ENCODE measurements at regions not wholly inside any gene's neighbourhood (a gene's known extent, or its start where the extent isn't known, plus 50 kb on each side); places are given as distances from the start of the nearest gene placed in this dataset.

- TF ChIP-seq, protein P1, sequence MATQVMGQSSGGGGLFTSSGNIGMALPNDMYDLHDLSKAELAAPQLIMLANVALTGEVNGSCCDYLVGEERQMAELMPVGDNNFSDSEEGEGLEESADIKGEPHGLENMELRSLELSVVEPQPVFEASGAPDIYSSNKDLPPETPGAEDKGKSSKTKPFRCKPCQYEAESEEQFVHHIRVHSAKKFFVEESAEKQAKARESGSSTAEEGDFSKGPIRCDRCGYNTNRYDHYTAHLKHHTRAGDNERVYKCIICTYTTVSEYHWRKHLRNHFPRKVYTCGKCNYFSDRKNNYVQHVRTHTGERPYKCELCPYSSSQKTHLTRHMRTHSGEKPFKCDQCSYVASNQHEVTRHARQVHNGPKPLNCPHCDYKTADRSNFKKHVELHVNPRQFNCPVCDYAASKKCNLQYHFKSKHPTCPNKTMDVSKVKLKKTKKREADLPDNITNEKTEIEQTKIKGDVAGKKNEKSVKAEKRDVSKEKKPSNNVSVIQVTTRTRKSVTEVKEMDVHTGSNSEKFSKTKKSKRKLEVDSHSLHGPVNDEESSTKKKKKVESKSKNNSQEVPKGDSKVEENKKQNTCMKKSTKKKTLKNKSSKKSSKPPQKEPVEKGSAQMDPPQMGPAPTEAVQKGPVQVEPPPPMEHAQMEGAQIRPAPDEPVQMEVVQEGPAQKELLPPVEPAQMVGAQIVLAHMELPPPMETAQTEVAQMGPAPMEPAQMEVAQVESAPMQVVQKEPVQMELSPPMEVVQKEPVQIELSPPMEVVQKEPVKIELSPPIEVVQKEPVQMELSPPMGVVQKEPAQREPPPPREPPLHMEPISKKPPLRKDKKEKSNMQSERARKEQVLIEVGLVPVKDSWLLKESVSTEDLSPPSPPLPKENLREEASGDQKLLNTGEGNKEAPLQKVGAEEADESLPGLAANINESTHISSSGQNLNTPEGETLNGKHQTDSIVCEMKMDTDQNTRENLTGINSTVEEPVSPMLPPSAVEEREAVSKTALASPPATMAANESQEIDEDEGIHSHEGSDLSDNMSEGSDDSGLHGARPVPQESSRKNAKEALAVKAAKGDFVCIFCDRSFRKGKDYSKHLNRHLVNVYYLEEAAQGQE (IDR thresholded peaks at IDR 0.05; ENCODE audit: unreplicated experiment), result no peak
Measured at GRCh38 chrX:5771441-5771840, 457.2 kb downstream of the NLGN4X start (continued).

DNA sequence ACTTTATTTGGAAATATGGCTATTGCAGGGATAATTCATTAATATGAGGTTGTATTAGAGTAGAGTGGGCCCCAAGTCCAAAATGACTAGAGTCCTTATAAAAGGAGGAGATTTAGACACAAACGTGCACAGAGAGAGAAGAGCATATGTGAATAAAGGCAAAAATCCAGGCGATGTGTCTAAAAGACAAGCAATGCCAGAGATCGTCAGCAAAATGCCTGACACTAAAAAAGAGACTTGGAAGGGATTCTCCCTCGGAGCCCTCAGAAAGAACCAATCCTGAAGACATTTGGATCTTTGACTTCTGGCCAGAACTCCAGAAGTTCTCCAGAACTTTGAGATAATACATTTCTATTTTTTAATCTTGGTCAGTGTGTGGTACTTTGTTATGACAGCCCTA, 472.1 kb downstream of the NLGN4X start:
- peaks cover 4% of the 10 kb centered on the region; the same call in 1 of the 3 replicates for H3K36me3 Mint-ChIP-seq (ENCODE audit: low read depth)
- no peak overlapping the region for H3K27ac Mint-ChIP-seq
- ATAC-seq (no peak), DNase-seq (ENCODE audit: low spot score) (no peak)
- Histone ChIP-seq H3K79me2 (replicated peaks; ENCODE audit: insufficient read depth) (no peaks in the 10 kb centered on the region), H3F3A (replicated peaks; ENCODE audit: low read depth) (no peaks in the 10 kb centered on the region), H3K4me3 (no peak overlapping the region), H4K20me1 (replicated peaks; ENCODE audit: insufficient read depth) (no peaks in the 10 kb centered on the region), H3K27me3 (ENCODE audit: insufficient read depth) (no peaks in the 10 kb centered on the region), H2AFZ (no peak overlapping the region), H3K4me1 (ENCODE audit: insufficient read depth) (no peaks in the 10 kb centered on the region), H3K36me3 (ENCODE audit: insufficient read depth) (no peaks in the 10 kb centered on the region), H3K4me2 (no peak overlapping the region), H3K9me2 (ENCODE audit: insufficient read depth) (no peaks in the 10 kb centered on the region), H3K27ac (ENCODE audit: low read depth) (no peak overlapping the region)
- no peaks in the 10 kb centered on the region for H3K4me1 Mint-ChIP-seq
- peaks cover 1% of the 10 kb centered on the region for H3K27me3 Mint-ChIP-seq (ENCODE audit: insufficient read depth, low read depth, poor library complexity)
- peaks cover 5% of the 10 kb centered on the region; the same call in 2 of the 3 replicates for H3K9me3 Mint-ChIP-seq
- H3K4me3 Mint-ChIP-seq, result no peak overlapping the region
- no peak for TF ChIP-seq POLR2AphosphoS5 (IDR thresholded peaks at IDR 0.05; ENCODE audit: low read depth)
- TF ChIP-seq, protein P2, sequence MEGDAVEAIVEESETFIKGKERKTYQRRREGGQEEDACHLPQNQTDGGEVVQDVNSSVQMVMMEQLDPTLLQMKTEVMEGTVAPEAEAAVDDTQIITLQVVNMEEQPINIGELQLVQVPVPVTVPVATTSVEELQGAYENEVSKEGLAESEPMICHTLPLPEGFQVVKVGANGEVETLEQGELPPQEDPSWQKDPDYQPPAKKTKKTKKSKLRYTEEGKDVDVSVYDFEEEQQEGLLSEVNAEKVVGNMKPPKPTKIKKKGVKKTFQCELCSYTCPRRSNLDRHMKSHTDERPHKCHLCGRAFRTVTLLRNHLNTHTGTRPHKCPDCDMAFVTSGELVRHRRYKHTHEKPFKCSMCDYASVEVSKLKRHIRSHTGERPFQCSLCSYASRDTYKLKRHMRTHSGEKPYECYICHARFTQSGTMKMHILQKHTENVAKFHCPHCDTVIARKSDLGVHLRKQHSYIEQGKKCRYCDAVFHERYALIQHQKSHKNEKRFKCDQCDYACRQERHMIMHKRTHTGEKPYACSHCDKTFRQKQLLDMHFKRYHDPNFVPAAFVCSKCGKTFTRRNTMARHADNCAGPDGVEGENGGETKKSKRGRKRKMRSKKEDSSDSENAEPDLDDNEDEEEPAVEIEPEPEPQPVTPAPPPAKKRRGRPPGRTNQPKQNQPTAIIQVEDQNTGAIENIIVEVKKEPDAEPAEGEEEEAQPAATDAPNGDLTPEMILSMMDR (conservative IDR thresholded peaks at IDR 0.05; ENCODE audit: low read depth in 2 of 2), result no peak
- no peak for TF ChIP-seq STAT1 (IDR thresholded peaks at IDR 0.05; ENCODE audit: unreplicated experiment)
- no peak for TF ChIP-seq EZH2 (IDR thresholded peaks at IDR 0.05; ENCODE audit: low read depth, unreplicated experiment)
- no peak for TF ChIP-seq NANOG (IDR thresholded peaks at IDR 0.05; ENCODE audit: borderline replicate concordance)
- TF ChIP-seq ZNF331 (CRISPR knock-in tag; IDR thresholded peaks at IDR 0.05; ENCODE audit: low read depth), result no peak
- TF ChIP-seq, protein P1 (IDR thresholded peaks at IDR 0.05; ENCODE audit: unreplicated experiment), result no peak
- TF ChIP-seq, protein P3, sequence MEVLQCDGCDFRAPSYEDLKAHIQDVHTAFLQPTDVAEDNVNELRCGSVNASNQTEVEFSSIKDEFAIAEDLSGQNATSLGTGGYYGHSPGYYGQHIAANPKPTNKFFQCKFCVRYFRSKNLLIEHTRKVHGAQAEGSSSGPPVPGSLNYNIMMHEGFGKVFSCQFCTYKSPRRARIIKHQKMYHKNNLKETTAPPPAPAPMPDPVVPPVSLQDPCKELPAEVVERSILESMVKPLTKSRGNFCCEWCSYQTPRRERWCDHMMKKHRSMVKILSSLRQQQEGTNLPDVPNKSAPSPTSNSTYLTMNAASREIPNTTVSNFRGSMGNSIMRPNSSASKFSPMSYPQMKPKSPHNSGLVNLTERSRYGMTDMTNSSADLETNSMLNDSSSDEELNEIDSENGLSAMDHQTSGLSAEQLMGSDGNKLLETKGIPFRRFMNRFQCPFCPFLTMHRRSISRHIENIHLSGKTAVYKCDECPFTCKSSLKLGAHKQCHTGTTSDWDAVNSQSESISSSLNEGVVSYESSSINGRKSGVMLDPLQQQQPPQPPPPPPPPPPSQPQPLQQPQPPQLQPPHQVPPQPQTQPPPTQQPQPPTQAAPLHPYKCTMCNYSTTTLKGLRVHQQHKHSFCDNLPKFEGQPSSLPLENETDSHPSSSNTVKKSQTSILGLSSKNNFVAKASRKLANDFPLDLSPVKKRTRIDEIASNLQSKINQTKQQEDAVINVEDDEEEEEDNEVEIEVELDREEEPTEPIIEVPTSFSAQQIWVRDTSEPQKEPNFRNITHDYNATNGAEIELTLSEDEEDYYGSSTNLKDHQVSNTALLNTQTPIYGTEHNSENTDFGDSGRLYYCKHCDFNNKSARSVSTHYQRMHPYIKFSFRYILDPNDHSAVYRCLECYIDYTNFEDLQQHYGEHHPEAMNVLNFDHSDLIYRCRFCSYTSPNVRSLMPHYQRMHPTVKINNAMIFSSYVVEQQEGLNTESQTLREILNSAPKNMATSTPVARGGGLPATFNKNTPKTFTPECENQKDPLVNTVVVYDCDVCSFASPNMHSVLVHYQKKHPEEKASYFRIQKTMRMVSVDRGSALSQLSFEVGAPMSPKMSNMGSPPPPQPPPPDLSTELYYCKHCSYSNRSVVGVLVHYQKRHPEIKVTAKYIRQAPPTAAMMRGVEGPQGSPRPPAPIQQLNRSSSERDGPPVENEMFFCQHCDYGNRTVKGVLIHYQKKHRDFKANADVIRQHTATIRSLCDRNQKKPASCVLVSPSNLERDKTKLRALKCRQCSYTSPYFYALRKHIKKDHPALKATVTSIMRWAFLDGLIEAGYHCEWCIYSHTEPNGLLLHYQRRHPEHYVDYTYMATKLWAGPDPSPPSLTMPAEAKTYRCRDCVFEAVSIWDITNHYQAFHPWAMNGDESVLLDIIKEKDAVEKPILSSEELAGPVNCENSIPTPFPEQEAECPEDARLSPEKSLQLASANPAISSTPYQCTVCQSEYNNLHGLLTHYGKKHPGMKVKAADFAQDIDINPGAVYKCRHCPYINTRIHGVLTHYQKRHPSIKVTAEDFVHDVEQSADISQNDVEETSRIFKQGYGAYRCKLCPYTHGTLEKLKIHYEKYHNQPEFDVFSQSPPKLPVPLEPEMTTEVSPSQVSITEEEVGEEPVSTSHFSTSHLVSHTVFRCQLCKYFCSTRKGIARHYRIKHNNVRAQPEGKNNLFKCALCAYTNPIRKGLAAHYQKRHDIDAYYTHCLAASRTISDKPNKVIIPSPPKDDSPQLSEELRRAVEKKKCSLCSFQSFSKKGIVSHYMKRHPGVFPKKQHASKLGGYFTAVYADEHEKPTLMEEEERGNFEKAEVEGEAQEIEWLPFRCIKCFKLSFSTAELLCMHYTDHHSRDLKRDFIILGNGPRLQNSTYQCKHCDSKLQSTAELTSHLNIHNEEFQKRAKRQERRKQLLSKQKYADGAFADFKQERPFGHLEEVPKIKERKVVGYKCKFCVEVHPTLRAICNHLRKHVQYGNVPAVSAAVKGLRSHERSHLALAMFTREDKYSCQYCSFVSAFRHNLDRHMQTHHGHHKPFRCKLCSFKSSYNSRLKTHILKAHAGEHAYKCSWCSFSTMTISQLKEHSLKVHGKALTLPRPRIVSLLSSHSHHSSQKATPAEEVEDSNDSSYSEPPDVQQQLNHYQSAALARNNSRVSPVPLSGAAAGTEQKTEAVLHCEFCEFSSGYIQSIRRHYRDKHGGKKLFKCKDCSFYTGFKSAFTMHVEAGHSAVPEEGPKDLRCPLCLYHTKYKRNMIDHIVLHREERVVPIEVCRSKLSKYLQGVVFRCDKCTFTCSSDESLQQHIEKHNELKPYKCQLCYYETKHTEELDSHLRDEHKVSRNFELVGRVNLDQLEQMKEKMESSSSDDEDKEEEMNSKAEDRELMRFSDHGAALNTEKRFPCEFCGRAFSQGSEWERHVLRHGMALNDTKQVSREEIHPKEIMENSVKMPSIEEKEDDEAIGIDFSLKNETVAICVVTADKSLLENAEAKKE (CRISPR knock-in tag; IDR thresholded peaks at IDR 0.05), result no peak
- no peak for TF ChIP-seq JUNB (IDR thresholded peaks at IDR 0.05; ENCODE audit: unreplicated experiment)
- no peak for TF ChIP-seq CREB1 (CRISPR knock-in tag; IDR thresholded peaks at IDR 0.05; ENCODE audit: low read depth)
